Upper lobe of left lung (tissue), 4 donors: ENCODE measurements at regions not wholly inside any gene's neighbourhood (a gene's known extent, or its start where the extent isn't known, plus 50 kb on each side); places are given as distances from the start of the nearest gene placed in this dataset.

ENCODE experiments used
- CTCF ChIP-seq, 6 experiments: fragments of 450-650 bp in 4 of 6; fragments of 200-600 bp in 2 of 6; sonication (generic) in 2 of 6; IDR thresholded peaks; one replicate each; pipeline ENCODE4 v1.5.1; 2016 to 2019; ENCODE audit warnings: antibody characterized with exemption in 6 of 6
- EP300 ChIP-seq, 4 donors: sonication (generic); formaldehyde crosslinking; IDR thresholded peaks; one replicate each; pipeline ENCODE4 v1.5.1; 2017; ENCODE audit warnings: antibody characterized with exemption in 4 of 4, control low read depth in 2 of 4
- POLR2A ChIP-seq, 4 donors: fragments of 450-650 bp; IDR thresholded peaks; one replicate each; pipeline ENCODE4 v1.5.1; 2016 to 2017; ENCODE audit warnings: antibody characterized with exemption in 4 of 4, mild to moderate bottlenecking in 2 of 4
- POLR2AphosphoS5 ChIP-seq, 2 donors: sonication (generic); formaldehyde crosslinking; IDR thresholded peaks; one replicate each; pipeline ENCODE4 v1.5.1; 2017; ENCODE audit warnings: antibody characterized with exemption in 2 of 2

GRCh38 chr13:90397503-90397902 lies 950.0 kb upstream of the MIR17HG start:
- no peak for TF ChIP-seq POLR2AphosphoS5 (IDR thresholded peaks at IDR 0.05)
- TF ChIP-seq CTCF (IDR thresholded peaks at IDR 0.05): no peak
- TF ChIP-seq POLR2A (IDR thresholded peaks at IDR 0.05): no peak
- no peak for TF ChIP-seq EP300 (IDR thresholded peaks at IDR 0.05)
